ENCODE measurements at regions not wholly inside any gene's neighbourhood (a gene's known extent, or its start where the extent isn't known, plus 50 kb on each side); places are given as distances from the start of the nearest gene placed in this dataset.
"Not testable (repeated sequence)": the region's sequence is repeated elsewhere in the genome, so short reads cannot be mapped to it uniquely, and the experiment has no call there.

DNA sequence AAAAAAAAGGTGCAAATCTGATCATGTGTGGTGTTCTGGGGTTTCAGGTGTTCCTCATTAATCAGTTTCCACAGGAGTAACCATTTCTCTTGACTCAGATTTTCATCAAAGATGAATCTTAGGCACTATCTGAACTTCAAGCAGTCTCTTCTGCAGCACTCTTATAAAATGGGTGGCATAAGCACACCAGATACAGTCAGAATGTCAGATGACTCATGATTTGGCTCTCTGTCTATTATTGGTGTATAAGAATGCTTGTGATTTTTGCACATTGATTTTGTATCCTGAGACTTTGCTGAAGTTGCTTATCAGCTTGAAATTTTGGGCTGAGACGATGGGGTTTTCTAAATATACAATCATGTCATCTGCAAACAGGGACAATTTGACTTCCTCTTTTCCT is 882.5 kb downstream of the CCDC85A start:
- not testable (repeated sequence) for TF ChIP-seq ARNTL (CRISPR knock-in tag; IDR thresholded peaks at IDR 0.05; ENCODE audit: borderline replicate concordance, low read depth); ZFP3 (CRISPR knock-in tag; IDR thresholded peaks at IDR 0.05); ZNF8 (CRISPR knock-in tag; IDR thresholded peaks at IDR 0.05); ZFP30 (CRISPR knock-in tag; IDR thresholded peaks at IDR 0.05); RARB (CRISPR knock-in tag; IDR thresholded peaks at IDR 0.05); CSDC2 (CRISPR knock-in tag; IDR thresholded peaks at IDR 0.05)
- TF ChIP-seq, protein P1, sequence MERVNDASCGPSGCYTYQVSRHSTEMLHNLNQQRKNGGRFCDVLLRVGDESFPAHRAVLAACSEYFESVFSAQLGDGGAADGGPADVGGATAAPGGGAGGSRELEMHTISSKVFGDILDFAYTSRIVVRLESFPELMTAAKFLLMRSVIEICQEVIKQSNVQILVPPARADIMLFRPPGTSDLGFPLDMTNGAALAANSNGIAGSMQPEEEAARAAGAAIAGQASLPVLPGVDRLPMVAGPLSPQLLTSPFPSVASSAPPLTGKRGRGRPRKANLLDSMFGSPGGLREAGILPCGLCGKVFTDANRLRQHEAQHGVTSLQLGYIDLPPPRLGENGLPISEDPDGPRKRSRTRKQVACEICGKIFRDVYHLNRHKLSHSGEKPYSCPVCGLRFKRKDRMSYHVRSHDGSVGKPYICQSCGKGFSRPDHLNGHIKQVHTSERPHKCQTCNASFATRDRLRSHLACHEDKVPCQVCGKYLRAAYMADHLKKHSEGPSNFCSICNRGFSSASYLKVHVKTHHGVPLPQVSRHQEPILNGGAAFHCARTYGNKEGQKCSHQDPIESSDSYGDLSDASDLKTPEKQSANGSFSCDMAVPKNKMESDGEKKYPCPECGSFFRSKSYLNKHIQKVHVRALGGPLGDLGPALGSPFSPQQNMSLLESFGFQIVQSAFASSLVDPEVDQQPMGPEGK (CRISPR knock-in tag; IDR thresholded peaks at IDR 0.05; ENCODE audit: borderline replicate concordance) = not testable (repeated sequence)
- TF ChIP-seq, protein P2, sequence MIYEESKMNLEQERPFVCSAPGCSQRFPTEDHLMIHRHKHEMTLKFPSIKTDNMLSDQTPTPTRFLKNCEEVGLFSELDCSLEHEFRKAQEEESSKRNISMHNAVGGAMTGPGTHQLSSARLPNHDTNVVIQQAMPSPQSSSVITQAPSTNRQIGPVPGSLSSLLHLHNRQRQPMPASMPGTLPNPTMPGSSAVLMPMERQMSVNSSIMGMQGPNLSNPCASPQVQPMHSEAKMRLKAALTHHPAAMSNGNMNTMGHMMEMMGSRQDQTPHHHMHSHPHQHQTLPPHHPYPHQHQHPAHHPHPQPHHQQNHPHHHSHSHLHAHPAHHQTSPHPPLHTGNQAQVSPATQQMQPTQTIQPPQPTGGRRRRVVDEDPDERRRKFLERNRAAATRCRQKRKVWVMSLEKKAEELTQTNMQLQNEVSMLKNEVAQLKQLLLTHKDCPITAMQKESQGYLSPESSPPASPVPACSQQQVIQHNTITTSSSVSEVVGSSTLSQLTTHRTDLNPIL (CRISPR knock-in tag; IDR thresholded peaks at IDR 0.05; ENCODE audit: low read depth) = not testable (repeated sequence)
- TF ChIP-seq, protein P3, sequence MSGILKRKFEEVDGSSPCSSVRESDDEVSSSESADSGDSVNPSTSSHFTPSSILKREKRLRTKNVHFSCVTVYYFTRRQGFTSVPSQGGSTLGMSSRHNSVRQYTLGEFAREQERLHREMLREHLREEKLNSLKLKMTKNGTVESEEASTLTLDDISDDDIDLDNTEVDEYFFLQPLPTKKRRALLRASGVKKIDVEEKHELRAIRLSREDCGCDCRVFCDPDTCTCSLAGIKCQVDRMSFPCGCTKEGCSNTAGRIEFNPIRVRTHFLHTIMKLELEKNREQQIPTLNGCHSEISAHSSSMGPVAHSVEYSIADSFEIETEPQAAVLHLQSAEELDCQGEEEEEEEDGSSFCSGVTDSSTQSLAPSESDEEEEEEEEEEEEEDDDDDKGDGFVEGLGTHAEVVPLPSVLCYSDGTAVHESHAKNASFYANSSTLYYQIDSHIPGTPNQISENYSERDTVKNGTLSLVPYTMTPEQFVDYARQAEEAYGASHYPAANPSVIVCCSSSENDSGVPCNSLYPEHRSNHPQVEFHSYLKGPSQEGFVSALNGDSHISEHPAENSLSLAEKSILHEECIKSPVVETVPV (CRISPR knock-in tag; IDR thresholded peaks at IDR 0.05) = not testable (repeated sequence)
- TF ChIP-seq, protein P4, sequence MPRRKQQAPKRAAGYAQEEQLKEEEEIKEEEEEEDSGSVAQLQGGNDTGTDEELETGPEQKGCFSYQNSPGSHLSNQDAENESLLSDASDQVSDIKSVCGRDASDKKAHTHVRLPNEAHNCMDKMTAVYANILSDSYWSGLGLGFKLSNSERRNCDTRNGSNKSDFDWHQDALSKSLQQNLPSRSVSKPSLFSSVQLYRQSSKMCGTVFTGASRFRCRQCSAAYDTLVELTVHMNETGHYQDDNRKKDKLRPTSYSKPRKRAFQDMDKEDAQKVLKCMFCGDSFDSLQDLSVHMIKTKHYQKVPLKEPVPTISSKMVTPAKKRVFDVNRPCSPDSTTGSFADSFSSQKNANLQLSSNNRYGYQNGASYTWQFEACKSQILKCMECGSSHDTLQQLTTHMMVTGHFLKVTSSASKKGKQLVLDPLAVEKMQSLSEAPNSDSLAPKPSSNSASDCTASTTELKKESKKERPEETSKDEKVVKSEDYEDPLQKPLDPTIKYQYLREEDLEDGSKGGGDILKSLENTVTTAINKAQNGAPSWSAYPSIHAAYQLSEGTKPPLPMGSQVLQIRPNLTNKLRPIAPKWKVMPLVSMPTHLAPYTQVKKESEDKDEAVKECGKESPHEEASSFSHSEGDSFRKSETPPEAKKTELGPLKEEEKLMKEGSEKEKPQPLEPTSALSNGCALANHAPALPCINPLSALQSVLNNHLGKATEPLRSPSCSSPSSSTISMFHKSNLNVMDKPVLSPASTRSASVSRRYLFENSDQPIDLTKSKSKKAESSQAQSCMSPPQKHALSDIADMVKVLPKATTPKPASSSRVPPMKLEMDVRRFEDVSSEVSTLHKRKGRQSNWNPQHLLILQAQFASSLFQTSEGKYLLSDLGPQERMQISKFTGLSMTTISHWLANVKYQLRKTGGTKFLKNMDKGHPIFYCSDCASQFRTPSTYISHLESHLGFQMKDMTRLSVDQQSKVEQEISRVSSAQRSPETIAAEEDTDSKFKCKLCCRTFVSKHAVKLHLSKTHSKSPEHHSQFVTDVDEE (CRISPR knock-in tag; IDR thresholded peaks at IDR 0.05) = not testable (repeated sequence)

Data from SK-N-SH treated with all-trans-retinoic acid at 6 μM for 48 hours (cell line).